Fibroblast of skin of back (primary cell): ENCODE measurements at regions not wholly inside any gene's neighbourhood (a gene's known extent, or its start where the extent isn't known, plus 50 kb on each side); places are given as distances from the start of the nearest gene placed in this dataset.

Experiments used
- DNase-seq: peaks from one replicate; pipeline ENCODE4 v3.0.0-alpha.2; 2013

DNA sequence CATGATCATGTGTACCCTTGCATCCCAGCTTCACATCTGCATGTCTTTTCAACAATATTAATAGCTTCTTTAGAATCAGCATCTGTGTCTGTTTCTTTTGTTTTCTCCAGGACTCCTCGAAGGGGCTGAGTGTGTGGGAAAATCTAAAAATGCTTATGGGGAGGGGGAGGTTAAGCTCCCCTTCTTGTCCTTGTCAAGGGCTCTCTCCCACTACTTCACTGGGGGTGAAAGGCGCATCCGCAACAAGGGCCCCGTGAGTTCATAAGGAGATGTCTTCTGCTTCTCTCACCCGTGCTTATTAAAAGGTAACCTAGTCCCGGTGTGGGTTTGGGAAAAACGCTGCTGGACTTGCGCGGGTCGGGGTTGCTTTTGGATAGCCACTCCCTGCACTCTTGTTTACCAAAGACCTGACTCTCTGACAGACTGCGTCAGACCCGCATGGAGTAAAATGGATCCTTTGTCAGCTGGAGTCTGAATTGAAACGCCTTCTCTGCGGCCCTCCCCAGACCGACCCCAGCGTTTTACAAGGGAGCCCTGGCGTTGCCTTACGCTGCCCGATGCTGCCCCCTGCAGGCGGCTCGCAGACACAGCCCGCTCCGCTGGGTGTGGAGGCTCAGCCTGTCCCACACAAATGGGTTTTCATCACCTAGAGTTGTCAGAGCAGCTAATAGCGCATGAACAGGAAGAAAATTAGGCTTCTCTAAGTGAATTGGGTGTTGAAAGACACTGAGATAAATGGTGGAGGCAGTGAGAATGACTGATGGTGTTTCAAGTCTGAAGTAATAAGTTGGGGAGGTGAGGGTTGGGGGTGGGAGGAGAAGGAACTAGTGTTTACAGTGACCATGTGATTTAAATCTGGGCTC is 53.8 kb downstream of the IER5 start:
- peak; percentile 79 for DNase-seq

DNA sequence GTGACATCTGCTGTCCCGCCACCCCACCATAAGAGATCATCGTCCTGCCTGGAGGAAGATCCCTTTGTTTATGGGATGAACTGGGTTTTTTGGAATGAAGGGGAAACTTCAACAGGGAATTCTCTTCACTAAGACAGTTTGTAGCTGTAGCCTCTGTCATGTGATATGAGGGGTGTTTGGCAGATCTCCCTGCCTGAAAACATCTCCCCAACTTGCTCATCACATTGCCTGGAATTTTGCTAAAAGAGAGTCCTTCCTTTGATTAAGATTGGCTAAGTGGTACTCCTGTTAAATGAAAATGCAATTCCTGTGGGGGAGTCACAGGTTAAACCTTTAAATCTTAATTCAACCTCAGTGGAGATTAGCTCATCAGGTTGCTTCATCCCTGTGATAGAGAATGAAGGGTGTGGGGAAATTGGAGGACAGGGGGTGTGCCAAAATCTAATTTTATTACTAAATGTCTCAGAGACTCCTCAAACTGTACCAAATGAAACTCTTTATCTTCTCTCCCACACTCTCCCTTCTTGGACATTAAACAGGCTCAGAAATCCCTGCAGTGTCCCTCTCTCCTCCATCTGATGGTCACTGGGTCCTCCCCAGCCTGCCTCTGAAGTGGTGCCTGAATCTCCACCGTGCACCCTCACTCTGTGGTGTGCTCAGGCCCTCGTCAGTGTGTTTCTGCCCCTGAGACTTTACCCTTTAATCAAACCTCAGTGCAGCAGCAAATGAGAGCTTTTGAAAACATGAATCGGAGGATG is 54.8 kb downstream of the IER5 start:
- DNase-seq, result no peak

DNA sequence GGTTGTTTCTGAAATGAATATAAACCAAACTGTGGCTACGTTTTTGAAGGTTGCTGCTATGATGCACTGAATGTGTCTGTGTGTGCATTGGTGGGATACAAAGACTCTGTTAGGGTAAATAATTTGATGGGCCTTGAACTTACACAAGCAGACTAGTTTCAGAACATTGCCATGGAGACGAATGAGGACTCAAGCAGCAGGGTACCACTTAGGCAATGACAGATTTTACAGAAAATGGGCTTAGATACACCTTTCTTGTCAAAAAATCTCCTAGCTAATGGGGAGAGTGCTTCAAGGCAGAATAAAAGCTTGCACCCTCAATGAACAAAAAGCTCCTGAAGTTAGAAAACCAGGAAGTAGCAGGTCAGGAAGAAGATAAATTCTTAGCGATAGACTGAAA is 55.7 kb downstream of the IER5 start:
- no peak for DNase-seq

DNA sequence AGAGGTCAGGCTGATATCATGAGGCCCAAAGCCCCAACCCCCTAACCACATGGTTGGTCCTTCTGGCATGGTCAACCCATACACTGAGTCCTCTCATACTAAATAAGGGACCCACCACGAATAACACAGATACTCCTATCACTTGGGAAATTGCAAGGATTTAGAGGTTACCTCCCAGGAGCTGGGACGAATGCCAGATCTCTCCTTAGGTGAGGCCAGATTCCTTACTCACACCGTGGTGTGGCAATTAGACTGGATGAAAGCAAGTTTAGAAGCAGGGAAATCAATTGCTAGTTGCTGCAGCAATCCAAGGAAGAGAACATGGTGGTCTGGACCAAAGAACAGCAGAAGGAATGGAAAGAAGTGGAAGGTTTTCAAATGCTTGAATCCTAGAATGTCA is 60.1 kb downstream of the IER5 start:
- no peak for DNase-seq

DNA sequence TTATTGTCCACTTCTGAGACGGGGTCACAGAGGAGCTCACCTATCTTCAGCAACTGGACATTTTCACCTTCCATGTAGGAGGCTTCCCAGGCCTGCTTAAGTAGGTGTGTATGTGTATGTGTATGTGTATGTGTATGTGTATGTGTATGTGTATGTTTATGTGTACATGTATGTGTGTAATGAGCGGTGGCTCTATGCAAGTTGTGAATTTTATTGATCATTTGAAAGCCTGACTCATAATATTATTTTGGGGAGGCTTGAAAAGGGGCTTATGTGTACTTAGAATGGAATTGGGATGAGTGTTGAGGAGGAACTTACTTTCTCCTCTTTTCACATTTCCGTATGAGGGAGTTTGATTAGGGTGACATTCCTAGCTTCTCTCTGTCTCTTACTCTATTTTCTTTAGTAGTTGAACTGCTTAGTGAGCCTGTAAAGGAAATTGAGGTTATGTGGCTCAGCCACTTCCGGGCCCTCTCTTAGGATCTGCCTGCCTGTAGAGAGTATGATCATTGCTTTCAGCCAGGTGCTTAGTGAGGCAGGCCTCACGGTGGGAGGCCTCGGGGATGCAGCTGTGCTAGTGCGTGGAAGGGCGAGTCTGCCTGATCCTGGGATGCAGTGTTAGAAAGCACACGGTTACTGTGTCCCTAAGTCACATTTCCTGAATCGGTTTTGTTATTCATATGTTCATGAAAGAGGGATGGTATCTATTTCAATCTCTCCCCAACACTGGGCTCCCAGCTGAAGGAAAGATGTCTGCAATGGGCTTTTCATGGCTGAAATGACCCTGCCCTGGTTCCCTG is 61.0 kb downstream of the IER5 start:
- no peak for DNase-seq

DNA sequence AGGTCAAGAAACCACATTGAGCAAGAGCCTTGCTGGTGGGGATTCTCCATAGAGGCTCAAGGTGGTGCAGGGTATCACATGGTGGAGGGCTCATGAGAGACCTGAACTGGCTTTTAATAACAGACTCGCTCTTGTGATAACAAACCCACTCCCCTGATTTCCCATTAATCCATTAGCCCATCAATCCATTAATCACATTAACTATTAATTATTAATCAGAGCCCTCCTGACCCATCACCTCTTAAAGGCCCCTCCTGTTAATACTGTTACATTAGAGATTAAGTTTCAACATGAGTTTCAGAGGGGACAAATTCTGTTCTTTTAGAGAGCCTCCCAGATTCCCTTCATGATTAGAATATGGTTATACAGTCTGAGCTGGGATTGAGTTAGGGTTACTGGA is 61.8 kb downstream of the IER5 start:
- DNase-seq, result no peak

DNA sequence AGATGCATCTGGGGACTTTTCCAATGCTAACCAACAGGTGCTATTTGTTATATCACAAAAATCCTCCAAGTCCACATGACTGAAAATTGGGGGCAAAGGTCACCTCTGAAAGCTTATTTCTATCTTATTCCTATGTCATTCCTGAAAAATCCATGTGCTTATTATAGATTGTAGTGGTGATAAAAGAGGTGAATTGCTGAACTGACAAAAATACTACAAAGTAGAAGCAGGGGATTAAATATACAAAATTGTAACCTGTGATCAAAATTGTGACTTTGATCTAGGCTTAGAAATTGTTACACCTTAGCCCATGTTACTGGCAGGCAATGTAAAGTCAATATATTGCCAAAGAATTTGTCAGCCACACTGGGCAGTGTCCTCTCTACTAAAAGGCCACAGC is 62.3 kb downstream of the IER5 start:
- DNase-seq, result no peak

DNA sequence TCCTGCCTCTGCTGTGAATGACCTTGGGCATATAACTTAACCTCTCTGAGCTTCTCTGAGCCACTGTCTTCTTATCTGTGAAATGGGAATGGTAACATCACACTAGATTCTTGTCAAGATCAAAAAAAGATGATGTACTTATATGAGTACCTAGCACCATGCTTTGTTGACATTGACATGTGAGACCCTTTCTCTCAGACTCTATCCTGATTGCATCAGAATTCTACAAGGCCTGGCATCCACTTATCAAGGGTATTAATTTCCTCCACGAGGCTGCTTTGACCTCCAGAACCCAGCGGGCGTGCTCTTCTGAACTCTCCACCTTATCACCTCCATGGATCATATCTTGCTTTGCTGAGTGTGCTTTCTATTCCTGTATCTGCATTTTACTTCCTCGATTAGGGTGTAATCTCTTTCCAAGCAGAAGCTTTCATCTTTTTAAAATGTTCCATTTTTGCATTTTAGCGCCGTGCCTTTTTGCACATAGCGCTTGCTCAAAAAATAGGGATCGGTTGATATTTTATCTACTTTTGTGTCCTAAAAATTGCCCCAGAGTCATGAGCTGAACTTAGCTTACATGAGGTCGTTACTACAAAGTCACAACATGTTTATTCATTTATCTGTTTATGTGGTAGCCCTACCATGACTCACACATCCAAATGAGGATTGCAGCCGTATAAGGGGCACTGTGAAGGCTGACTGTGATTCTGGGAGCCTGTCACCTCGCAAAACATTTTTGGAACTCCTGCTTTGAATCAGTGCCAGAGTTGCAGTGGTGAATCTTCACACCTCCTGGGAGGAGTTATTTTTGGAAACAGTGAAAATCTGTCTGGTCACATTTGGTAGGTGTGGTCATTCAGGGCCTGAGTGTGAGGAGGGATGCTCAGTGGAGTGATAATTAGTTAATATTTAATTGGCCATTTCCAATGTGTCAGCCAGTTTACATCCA is 63.2 kb downstream of the IER5 start:
- DNase-seq, result no peak

DNA sequence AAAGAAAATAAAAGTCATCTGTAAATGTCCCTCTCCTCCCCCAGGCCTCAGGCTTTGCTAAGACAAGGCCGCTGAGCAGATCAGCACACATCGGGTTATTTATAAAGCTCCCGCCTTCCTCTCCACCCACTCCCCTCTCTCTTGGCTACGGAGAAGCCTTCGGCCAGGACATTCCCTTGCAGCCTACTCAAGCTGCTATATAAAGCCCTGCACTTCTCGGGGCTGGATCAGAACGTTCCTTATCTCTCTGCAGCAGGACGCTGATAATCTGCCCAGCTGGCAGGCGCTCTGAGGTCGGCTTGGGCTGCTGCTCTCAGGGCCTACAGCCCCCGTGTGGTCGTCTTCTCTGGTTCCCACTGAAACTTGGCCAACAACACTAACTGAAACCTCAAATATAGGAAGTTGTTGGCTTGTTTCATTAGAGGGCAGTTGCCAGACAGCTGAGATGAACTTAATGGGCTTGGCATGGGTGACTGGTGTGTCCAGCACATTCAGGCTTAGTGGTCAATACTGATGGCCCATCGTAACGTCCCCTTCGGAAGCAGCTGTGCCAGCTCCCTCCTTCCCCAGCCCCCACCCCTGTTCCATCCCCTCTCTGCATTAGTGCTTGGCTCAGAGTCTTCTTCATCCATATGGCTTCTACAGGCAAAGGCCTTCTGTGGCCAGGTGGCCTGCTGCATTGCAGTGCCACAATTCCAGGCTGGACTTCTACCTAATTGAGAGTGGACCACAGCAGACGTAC is 64.6 kb downstream of the IER5 start:
- peak; percentile 66 for DNase-seq

DNA sequence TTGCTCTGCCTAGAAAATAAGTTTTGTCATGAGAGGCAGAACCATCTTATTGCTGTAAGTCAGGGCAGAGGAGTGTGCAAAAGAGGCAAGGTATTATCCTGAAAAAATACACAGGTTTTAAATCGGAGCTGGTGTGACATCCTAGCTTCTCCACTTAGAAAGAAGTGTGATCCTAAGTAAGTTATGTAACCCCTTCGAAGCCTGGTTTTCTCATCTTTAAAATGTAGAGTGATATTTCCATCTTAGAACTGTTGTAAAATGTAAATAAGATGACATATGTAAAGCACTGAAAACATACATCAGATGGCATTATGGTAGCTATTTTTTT is 65.1 kb downstream of the IER5 start:
- no peak for DNase-seq

DNA sequence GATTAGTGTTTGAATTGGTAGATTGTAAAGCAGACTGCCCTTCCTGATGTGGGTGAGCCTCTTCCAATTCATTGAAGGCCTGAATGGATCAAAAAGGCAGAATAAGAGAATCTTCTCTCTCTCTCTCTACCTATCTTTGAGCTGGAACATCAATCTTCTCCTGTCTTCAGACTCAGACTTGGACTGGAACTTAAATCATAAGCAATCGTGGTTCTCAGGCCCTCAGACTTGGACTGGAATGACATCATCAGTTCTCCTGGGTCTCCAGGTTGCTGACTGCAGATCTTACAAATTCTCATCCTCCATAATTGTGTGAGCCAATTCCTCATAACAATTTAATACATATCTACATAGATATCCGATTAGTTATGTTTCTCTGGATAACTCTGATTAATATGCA is 66.8 kb downstream of the IER5 start:
- DNase-seq, result no peak

DNA sequence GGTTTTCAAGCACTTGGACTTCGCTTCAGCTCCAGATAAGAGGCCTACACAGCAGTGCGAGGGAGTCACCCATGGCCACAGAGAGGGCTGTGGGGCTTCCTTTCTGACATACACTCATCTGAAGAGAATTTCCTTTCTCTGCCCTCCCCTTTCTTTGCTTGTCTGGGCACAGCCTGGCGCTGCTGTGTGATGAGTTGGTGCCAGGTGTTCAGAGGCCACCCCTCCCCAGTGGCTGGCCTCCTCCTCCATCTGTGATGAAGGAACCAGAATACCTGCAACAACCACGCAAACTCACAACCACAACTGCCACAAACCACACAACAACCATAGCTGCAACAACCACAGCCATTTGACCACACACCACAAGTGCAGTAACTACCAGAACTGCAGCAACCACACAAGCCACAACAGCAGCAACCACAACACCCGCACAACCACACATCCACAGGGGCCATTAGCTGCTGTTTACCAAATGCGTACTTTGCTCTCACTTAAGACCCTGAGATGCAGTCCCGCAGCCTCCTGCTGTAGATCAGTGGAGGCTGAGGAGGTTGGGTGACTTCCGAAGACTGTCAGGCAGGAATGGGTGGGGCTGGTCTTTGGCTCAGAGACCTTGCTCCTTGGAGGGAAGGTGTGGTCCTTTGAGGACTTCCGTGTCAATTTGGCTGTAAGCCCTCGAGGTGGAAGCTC is 71.1 kb downstream of the IER5 start:
- peak; percentile 36 for DNase-seq

DNA sequence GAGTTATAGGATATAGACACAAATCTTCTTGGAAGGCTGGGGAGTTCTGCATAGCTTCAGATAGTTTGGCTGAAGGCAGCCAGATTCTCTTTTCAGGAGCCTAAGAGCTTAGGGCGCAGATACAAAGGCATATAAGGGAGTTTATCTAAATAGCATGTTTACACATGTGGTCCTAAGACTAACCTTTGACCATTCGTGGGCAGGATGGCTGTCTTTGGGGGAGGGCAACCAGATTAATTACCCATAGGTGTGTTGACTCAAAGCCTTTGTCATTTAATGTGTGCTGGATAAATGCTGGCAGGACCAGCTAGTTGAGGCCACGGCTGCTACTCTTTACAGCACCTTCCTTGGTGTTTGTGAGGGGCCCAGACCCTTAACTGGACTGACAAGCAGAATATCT is 71.8 kb downstream of the IER5 start:
- DNase-seq, result no peak

DNA sequence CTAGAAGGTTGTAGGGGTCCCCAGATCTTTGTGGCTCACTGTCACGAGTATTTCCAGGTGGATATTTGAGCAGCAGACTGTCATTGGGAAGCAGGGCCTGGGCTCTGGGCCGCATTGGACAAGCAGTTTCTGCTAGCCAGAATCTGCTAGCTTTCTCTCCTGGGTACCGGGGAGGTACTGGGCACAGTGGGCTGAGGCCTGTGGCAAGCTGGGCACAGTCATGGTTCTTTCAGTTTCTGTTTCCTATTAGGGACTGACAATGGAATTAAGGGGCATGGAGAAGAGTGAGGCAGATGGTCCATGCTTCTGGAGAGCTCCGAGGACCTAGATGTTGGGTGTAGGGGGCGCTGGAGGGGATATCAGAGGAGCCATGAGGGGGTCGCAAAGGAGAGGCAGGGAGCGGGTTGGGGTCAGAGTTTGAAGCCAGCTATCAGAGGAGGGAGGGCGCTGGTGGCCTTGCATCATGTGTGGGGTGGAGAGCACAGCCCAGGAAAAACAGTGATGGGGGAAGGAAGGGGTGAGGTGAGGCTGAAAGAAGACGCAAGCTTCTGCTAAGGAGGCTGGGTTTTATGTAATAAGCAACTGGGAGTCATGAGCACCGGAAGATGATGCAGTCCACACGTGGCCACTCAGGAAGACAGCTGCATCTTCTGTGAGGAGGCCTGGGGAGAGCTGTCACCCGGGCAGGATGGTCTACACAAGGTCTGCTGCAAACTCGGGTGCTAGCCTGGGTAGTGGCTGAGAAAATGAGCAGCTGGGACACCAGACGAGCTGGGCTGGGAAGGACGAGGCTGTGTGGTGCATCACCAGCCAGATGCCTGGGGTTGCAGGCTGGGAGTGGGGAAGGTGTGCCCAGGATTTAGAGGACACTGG is 72.7 kb downstream of the IER5 start:
- DNase-seq, result no peak

DNA sequence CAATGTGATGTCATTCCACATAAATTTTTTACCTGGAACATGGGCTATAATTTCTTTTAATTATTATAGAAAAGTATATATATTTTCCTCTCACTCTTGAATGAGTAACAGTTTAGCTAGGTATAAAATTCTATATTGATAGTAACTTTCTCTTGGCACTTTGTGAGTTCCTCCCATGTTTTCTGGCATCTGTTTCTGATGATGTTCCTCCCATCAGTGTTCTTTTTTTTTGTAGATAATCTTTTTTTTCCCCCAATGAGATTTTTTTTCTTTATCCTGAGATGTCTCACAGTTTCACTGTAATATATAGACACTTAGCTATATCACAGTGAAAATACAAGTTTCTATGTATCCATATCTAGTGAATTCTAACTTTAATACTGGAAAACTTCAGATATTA is 75.2 kb downstream of the IER5 start:
- DNase-seq, result no peak

DNA sequence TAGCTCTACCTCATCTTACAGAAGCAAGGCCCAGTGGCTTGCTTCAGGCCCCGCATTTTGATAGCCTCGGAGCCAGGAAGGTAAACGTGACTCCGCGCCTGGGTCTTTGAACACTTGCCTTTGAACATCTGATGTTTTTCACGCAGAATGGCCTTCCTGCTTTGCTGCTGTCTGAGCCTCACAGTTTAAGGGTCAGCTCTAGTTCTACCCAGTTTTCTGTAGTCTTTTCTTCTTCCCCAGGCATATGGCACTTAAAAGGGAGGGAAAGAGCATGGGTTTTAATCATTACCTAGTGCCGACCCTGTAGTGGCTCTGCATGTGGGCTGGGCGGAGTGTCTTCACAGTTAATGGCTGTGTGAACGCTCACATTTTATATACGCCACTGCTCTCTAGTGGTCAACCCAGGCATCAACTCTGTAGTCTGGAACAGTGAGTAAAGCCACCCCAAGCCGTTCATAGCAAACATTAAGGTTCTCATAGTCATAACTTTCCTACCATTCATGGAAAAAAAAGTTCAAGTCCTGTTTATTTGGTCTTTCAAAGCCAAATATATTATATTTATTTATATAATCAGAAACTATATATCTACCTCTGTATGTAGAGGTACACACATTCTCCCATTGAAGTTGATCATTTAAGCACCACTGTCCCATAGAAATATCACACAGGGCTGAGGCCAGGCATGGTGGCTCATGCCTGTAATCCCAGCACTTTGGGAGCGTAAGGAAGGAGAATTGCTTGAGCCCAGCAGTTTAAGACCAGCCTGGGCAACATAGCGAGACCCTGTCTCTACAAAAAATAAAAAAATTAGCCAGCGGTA is 78.1 kb downstream of the IER5 start:
- DNase-seq, result peak; percentile 78

DNA sequence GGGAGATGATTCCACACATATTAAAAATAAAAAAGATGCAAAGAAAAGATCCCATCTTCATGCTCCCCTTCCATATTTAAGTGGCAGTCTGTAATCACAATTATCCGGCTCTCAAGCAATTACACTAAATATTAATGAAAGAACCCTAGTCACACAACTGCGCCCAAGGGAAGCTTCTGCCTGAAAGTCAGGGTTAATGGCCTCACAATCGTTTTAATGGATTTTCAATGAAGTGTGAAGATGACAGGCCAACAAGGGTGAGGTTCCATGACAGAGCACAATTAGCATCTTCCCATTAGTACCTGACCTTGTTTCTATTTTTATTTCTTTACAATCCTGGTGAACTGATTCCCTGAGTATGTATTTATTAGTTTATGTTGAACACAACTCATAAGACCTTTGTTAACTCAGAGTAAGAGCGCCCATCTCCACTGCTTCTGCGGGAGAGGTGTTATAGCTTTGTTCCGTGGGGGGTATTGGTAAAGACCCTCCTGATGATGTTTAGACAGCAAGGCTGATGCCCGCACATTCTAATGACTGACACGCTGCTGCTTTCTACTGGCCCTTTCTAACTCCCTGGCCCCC is 80.9 kb downstream of the IER5 start:
- DNase-seq, result no peak

DNA sequence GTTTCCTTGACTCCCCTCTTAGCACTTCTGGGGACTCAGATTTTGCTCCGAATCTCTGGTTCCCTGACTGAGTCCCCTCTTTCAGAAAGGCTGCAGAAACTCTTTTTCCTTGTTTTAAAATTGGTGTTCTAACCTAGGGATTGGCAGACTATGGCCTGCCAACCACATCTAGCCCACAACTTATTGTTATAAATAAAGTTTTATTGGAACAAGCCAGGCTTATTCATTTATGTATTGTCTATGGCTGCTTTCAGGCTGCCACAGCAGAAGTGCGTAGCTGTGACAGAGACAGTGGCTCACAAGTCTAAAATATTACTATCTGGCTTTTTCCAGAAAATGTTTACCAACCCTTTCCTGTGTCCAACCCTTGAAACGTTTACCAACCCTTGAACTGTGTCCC is 81.7 kb downstream of the IER5 start:
- DNase-seq, result no peak

DNA sequence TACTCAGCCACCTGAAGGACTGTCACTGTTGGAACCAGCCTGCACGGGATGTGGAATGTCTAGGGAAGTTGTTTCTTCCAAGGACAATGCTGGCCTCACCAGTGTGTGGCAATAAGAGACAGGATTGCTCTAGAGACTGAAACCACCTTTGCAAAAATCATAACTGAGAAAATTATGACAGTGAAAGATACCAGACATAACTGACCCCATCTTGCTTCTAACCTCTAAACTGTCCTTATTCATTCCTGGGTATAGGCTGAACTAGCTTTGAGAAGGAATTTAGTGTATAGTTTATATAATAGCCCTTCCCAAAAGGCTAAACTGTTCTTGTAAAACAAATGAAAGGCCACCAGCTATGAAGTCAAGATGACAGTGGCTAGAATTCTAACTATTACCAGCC is 83.6 kb downstream of the IER5 start:
- DNase-seq, result no peak
